ENCODE measurements at regions not wholly inside any gene's neighbourhood (a gene's known extent, or its start where the extent isn't known, plus 50 kb on each side); places are given as distances from the start of the nearest gene placed in this dataset.

GRCh38 chr5:17075236-17075635, 139.1 kb upstream of the MYO10 start:
- TF ChIP-seq CTCF (IDR thresholded peaks at IDR 0.05) = no peak
- no peak for TF ChIP-seq ZFX (IDR thresholded peaks at IDR 0.05; ENCODE audit: borderline replicate concordance)

Measured in 22Rv1 (cell line).